ENCODE measurements at regions not wholly inside any gene's neighbourhood (a gene's known extent, or its start where the extent isn't known, plus 50 kb on each side); places are given as distances from the start of the nearest gene placed in this dataset.

- no peak for TF ChIP-seq EZH2 (optimal IDR thresholded peaks at IDR 0.05; ENCODE audit: low read depth, low read length)
- TF ChIP-seq, protein P1, sequence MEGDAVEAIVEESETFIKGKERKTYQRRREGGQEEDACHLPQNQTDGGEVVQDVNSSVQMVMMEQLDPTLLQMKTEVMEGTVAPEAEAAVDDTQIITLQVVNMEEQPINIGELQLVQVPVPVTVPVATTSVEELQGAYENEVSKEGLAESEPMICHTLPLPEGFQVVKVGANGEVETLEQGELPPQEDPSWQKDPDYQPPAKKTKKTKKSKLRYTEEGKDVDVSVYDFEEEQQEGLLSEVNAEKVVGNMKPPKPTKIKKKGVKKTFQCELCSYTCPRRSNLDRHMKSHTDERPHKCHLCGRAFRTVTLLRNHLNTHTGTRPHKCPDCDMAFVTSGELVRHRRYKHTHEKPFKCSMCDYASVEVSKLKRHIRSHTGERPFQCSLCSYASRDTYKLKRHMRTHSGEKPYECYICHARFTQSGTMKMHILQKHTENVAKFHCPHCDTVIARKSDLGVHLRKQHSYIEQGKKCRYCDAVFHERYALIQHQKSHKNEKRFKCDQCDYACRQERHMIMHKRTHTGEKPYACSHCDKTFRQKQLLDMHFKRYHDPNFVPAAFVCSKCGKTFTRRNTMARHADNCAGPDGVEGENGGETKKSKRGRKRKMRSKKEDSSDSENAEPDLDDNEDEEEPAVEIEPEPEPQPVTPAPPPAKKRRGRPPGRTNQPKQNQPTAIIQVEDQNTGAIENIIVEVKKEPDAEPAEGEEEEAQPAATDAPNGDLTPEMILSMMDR (IDR thresholded peaks at IDR 0.05; ENCODE audit: low read length) = no peak
These were observed 723.9 kb downstream of the SOCS6 start for GRCh38 chr18:71012789-71013188.
